ACHN (cell line): ENCODE measurements at regions not wholly inside any gene's neighbourhood (a gene's known extent, or its start where the extent isn't known, plus 50 kb on each side); places are given as distances from the start of the nearest gene placed in this dataset.

Source experiments
- DNase-seq: peaks from one replicate; pipeline ENCODE4 v3.0.0-alpha.2; 2015
- in situ Hi-C: cut with HindIII; loops from 2 replicates; pipeline ENCODE4 v1.10.0; 2017; ENCODE audit warnings: low sequenced_read_pairs, low pct_ligation_motif_present, low pct_unique_long_range_greater_than_20kb

- no peak for DNase-seq
- in situ Hi-C loops, result no loop called here
Observed at GRCh38 chr2:55105456-55105855, 55.2 kb upstream of the RTN4 start.

GRCh38 chr2:55103046-55103445, 52.8 kb upstream of the RTN4 start:
- no peak for DNase-seq

GRCh38 chr2:55102056-55102812, 52.0 kb upstream of the RTN4 start:
- no peak for DNase-seq
- in situ Hi-C loops, result no loop called here

More at GRCh38 chr2:55103046-55103445, 52.8 kb upstream of the RTN4 start:
- in situ Hi-C loops, result no loop called here

GRCh38 chr2:55101466-55101865, 51.2 kb upstream of the RTN4 start:
- no peak for DNase-seq
- in situ Hi-C loops, result no loop called here

- in situ Hi-C loops, result no loop called here
- DNase-seq, result peak; percentile 30
Observed at GRCh38 chr2:55099878-55100820, 49.9 kb upstream of the RTN4 start.
